Tibial artery (tissue), 4 donors: ENCODE measurements at regions not wholly inside any gene's neighbourhood (a gene's known extent, or its start where the extent isn't known, plus 50 kb on each side); places are given as distances from the start of the nearest gene placed in this dataset.
A peak's percentile ranks its signal among the peaks of the same experiment; 100 is the strongest.

ENCODE experiments used
- DNase-seq, 2 donors: peaks; one replicate each; pipeline ENCODE4 v3.0.0-alpha.2; 2019
- H3K27ac ChIP-seq, 2 donors: fragments of 200-600 bp; sonication (generic) in 1 of 2; 1 replicate in 1 of 2; 2 replicates in 1 of 2; pipeline ENCODE4 v1.5.1; 2018 to 2019; ENCODE audit warnings: mild to moderate bottlenecking in 1 of 2
- H3K27me3 ChIP-seq, 2 donors: fragments of 200-600 bp; sonication (generic) in 1 of 2; one replicate each; pipeline versions ENCODE4 v1.5.1 to v1.6.0; 2016 to 2019
- H3K36me3 ChIP-seq, 3 donors: fragments of 200-600 bp; sonication (generic) in 2 of 3; one replicate each; pipeline ENCODE4 v1.5.1; 2016 to 2019; ENCODE audit warnings: mild to moderate bottlenecking in 2 of 3
- H3K4me1 ChIP-seq, 4 donors: fragments of 200-600 bp; sonication (generic) in 2 of 4; 1 replicate in 3 of 4; 2 replicates in 1 of 4; pipeline ENCODE4 v1.5.1; 2016 to 2019
- H3K4me3 ChIP-seq, 2 donors: fragments of 200-600 bp; sonication (generic) in 1 of 2; 1 replicate in 1 of 2; 2 replicates in 1 of 2; pipeline ENCODE4 v1.5.1; 2018 to 2019; ENCODE audit warnings: mild to moderate bottlenecking in 2 of 2
- H3K9me3 ChIP-seq, 3 donors: fragments of 200-600 bp; sonication (generic) in 1 of 3; one replicate each; pipeline ENCODE4 v1.5.1; 2016 to 2019
- CTCF ChIP-seq, 2 experiments: fragments of 200-600 bp in 1 of 2; fragments of 450-650 bp in 1 of 2; IDR thresholded peaks; one replicate each; pipeline ENCODE4 v1.5.1; 2017 to 2019; ENCODE audit warnings: antibody characterized with exemption in 2 of 2, mild to moderate bottlenecking in 1 of 2, moderate library complexity in 1 of 2
- intact Hi-C: fragments of 100-400 bp; cut with DNase I; formaldehyde crosslinking; loops from one replicate; pipeline ENCODE4 v1.15.0; 2023; ENCODE audit warnings: low total_unique reads

- Histone ChIP-seq H3K27ac (peak overlapping the region; percentile 61 to 65), H3K4me1 (peaks cover 0 to 51% (median 28%) of the 10 kb centered on the region in 4 donors), H3K27me3 (no peaks in the 10 kb centered on the region), H3K9me3 (no peaks in the 10 kb centered on the region), H3K4me3 (no peak overlapping the region), H3K36me3 (no peaks in the 10 kb centered on the region)
- DNase-seq: no peak
- TF ChIP-seq CTCF (IDR thresholded peaks at IDR 0.05): no peak
- intact Hi-C loops: no loop called here
These were observed 213.1 kb upstream of the USP24 start for GRCh38 chr1:55428231-55428630.

GRCh38 chr1:55427606-55428005 is 212.4 kb upstream of the USP24 start:
- peaks cover 0 to 51% (median 28%) of the 10 kb centered on the region in 4 donors for H3K4me1 ChIP-seq
- peak overlapping the region; percentile 61 to 65 for H3K27ac ChIP-seq

GRCh38 chr1:55426619-55427018 is 211.5 kb upstream of the USP24 start:
- Histone ChIP-seq H3K4me3 (no peak overlapping the region), H3K36me3 (no peaks in the 10 kb centered on the region), H3K27me3 (no peaks in the 10 kb centered on the region), H3K4me1 (peaks cover 0 to 50% (median 28%) of the 10 kb centered on the region in 4 donors), H3K9me3 (peaks cover 0 to 11% (median 7%) of the 10 kb centered on the region in 3 donors), H3K27ac (peak overlapping the region in 1 of 2 donors; percentile 65)
- DNase-seq: no peak
- intact Hi-C loops: no loop called here
- TF ChIP-seq CTCF (IDR thresholded peaks at IDR 0.05): no peak

More at GRCh38 chr1:55427606-55428005, 212.4 kb upstream of the USP24 start:
- no peak for DNase-seq
- no peaks in the 10 kb centered on the region for H3K36me3 ChIP-seq
- no peak overlapping the region for H3K4me3 ChIP-seq
- TF ChIP-seq CTCF (IDR thresholded peaks at IDR 0.05): no peak
- H3K27me3 ChIP-seq: no peaks in the 10 kb centered on the region
- H3K9me3 ChIP-seq: peaks cover 0 to 2% (median 0%) of the 10 kb centered on the region in 3 donors
- intact Hi-C loops: no loop called here

GRCh38 chr1:55426156-55426555 is 211.0 kb upstream of the USP24 start:
- H3K27ac ChIP-seq: no peak overlapping the region
- DNase-seq: no peak
- H3K4me3 ChIP-seq: no peak overlapping the region
- H3K36me3 ChIP-seq: no peaks in the 10 kb centered on the region
- TF ChIP-seq CTCF (IDR thresholded peaks at IDR 0.05): no peak
- intact Hi-C loops: no loop called here
- H3K9me3 ChIP-seq: peaks cover 0 to 11% (median 7%) of the 10 kb centered on the region in 3 donors
- H3K27me3 ChIP-seq: no peaks in the 10 kb centered on the region
- peaks cover 0 to 45% (median 26%) of the 10 kb centered on the region in 4 donors for H3K4me1 ChIP-seq

- DNase-seq: no peak
- peaks cover 0 to 38% (median 19%) of the 10 kb centered on the region in 4 donors for H3K4me1 ChIP-seq
- H3K27ac ChIP-seq: no peak overlapping the region
- no peak overlapping the region for H3K4me3 ChIP-seq
- no peaks in the 10 kb centered on the region for H3K36me3 ChIP-seq
- H3K9me3 ChIP-seq: peaks cover 0 to 11% (median 7%) of the 10 kb centered on the region in 3 donors
- no peaks in the 10 kb centered on the region for H3K27me3 ChIP-seq
- TF ChIP-seq CTCF (IDR thresholded peaks at IDR 0.05): no peak
- intact Hi-C loops: no loop called here
These were observed 210.3 kb upstream of the USP24 start for GRCh38 chr1:55425310-55425930.
